HL-60 (cell line): ENCODE measurements at regions not wholly inside any gene's neighbourhood (a gene's known extent, or its start where the extent isn't known, plus 50 kb on each side); places are given as distances from the start of the nearest gene placed in this dataset.

Experiments used
- DNase-seq, 2 experiments: peaks; one replicate each; pipeline ENCODE4 v3.0.0-alpha.2; 2010 to 2020; ENCODE audit warnings: low read depth in 1 of 2, low spot score in 1 of 2
- H3K27ac ChIP-seq: fragments of 250-450 bp; sonication (Bioruptor Pico); replicated peaks from 2 replicates; pipeline ENCODE4 v1.5.1; 2020; ENCODE audit warnings: mild to moderate bottlenecking, moderate library complexity
- H3K27me3 ChIP-seq: fragments of 250-450 bp; sonication (Bioruptor Pico); 2 replicates; pipeline ENCODE4 v1.5.1; 2021; ENCODE audit warnings: mild to moderate bottlenecking, moderate library complexity; ENCODE audit not compliant: insufficient read depth, poor library complexity, severe bottlenecking
- H3K4me3 ChIP-seq: replicated peaks from 2 replicates; pipeline ENCODE4 v1.5.1; 2011; ENCODE audit warnings: mild to moderate bottlenecking, control low read depth, low read length; ENCODE audit not compliant: insufficient read depth
- GABPA ChIP-seq: IDR thresholded peaks from 2 replicates; pipeline ENCODE4 v1.6.1; 2012; ENCODE audit warnings: low read depth
- POLR2AphosphoS5 ChIP-seq: IDR thresholded peaks from 2 replicates; pipeline ENCODE4 v1.6.1; 2012; ENCODE audit warnings: low read depth
- SPI1 ChIP-seq: IDR thresholded peaks from 2 replicates; pipeline ENCODE4 v1.6.1; 2012; ENCODE audit warnings: low read depth, mild to moderate bottlenecking, borderline replicate concordance
- TF ChIP-seq, protein P1 (sequence below): IDR thresholded peaks from 2 replicates; pipeline ENCODE4 v1.6.1; 2012; ENCODE audit warnings: low read depth; ENCODE audit not compliant: insufficient replicate concordance
- TF ChIP-seq, protein P2 (sequence below): IDR thresholded peaks from one replicate; pipeline ENCODE4 v1.5.1; 2011; ENCODE audit warnings: low read length, control low read depth, inconsistent platforms; ENCODE audit not compliant: insufficient read depth

DNA sequence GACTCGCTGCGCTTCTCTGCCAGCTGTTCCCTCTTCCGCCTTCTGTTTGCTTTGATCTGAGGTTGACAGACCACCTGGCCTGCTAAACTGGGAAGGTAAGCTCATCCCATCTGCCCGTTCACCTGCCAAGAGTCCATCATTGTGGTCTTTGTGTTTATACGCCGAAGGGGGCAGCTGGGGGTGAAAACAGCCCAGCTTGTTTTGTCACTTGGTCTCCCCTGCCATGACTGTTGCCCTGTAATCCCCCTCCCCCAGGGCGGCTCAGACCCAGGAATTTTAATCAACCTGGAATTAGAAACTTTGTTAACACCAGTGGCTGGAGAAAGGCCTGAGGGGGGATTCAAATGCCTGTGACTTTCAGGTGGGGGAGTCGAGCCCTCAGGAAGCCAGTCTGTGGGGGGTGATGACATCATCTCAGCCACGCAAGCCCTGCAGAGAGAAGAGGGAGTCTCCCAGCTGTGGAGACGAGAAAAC, 333.3 kb downstream of the BCOR start:
- Histone ChIP-seq H3K27me3 (no peaks in the 10 kb centered on the region), H3K4me3 (no peak overlapping the region), H3K27ac (no peak overlapping the region)
- DNase-seq, result no peak
- TF ChIP-seq SPI1, result no peak
- no peak for TF ChIP-seq GABPA
- TF ChIP-seq, protein P1, sequence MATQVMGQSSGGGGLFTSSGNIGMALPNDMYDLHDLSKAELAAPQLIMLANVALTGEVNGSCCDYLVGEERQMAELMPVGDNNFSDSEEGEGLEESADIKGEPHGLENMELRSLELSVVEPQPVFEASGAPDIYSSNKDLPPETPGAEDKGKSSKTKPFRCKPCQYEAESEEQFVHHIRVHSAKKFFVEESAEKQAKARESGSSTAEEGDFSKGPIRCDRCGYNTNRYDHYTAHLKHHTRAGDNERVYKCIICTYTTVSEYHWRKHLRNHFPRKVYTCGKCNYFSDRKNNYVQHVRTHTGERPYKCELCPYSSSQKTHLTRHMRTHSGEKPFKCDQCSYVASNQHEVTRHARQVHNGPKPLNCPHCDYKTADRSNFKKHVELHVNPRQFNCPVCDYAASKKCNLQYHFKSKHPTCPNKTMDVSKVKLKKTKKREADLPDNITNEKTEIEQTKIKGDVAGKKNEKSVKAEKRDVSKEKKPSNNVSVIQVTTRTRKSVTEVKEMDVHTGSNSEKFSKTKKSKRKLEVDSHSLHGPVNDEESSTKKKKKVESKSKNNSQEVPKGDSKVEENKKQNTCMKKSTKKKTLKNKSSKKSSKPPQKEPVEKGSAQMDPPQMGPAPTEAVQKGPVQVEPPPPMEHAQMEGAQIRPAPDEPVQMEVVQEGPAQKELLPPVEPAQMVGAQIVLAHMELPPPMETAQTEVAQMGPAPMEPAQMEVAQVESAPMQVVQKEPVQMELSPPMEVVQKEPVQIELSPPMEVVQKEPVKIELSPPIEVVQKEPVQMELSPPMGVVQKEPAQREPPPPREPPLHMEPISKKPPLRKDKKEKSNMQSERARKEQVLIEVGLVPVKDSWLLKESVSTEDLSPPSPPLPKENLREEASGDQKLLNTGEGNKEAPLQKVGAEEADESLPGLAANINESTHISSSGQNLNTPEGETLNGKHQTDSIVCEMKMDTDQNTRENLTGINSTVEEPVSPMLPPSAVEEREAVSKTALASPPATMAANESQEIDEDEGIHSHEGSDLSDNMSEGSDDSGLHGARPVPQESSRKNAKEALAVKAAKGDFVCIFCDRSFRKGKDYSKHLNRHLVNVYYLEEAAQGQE, result no peak
- TF ChIP-seq, protein P2, sequence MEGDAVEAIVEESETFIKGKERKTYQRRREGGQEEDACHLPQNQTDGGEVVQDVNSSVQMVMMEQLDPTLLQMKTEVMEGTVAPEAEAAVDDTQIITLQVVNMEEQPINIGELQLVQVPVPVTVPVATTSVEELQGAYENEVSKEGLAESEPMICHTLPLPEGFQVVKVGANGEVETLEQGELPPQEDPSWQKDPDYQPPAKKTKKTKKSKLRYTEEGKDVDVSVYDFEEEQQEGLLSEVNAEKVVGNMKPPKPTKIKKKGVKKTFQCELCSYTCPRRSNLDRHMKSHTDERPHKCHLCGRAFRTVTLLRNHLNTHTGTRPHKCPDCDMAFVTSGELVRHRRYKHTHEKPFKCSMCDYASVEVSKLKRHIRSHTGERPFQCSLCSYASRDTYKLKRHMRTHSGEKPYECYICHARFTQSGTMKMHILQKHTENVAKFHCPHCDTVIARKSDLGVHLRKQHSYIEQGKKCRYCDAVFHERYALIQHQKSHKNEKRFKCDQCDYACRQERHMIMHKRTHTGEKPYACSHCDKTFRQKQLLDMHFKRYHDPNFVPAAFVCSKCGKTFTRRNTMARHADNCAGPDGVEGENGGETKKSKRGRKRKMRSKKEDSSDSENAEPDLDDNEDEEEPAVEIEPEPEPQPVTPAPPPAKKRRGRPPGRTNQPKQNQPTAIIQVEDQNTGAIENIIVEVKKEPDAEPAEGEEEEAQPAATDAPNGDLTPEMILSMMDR, result no peak
- no peak for TF ChIP-seq POLR2AphosphoS5

DNA sequence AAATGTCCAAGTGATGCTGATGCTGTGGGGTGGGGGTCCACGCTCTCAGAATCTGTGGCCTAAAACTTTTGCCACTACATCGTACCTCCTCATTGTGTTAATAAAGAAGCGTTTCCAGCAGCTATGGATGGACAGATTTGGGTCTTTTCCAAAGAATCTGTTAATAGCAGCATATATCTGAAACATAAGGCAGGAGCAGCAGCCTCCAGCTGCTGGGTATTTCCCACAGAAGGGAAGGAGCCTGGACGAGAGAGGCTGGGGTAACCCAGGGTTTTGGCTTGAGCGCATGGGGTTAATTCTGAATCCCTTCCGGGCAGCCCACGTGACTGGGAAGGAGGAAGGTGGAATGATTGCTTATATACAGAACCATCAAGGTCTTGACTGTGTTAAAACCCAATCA, 332.4 kb downstream of the BCOR start:
- no peaks in the 10 kb centered on the region for H3K27me3 ChIP-seq
- DNase-seq, result no peak
- TF ChIP-seq POLR2AphosphoS5, result no peak
- no peak for TF ChIP-seq SPI1
- TF ChIP-seq, protein P2, result no peak
- no peak for TF ChIP-seq GABPA
- TF ChIP-seq, protein P1, result no peak
- H3K4me3 ChIP-seq, result no peak overlapping the region
- no peak overlapping the region for H3K27ac ChIP-seq

DNA sequence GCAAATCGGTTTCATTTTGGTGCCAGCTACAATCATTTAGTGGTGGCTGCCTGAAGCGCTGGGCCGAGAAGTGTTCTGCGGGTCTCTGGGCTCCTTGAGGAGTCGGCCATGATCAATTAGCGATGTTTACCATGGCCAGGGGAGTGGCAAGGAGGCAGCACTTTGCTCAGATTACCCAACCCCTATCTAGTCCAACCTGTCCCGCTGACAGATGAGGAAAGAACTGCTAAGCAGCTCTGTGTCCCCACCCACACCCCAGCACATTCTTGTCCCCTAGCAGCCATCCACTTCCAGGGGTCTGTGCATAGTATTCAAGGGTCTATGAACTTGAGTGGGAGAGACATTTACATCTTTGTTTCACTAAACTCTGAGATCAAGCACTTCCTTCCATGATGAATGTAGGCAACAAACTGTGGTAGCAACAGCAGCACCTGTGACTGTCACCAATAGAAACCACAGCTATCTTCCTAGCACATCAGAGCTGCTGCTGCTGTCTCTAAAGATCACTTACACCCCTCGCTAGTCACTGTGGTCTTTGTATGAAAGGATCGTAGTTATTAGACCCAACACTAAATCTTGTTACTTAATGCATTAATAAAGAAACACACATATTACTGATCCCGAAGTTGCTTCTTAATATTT, 331.6 kb downstream of the BCOR start:
- Histone ChIP-seq H3K27ac (no peak overlapping the region), H3K27me3 (no peaks in the 10 kb centered on the region), H3K4me3 (no peak overlapping the region)
- no peak for DNase-seq
- TF ChIP-seq SPI1 (no peak), POLR2AphosphoS5 (no peak), GABPA (no peak)
- TF ChIP-seq, protein P1, result no peak
- TF ChIP-seq, protein P2, result no peak
